ENCODE measurements at regions not wholly inside any gene's neighbourhood (a gene's known extent, or its start where the extent isn't known, plus 50 kb on each side); places are given as distances from the start of the nearest gene placed in this dataset.

- TF ChIP-seq EZH2 (IDR thresholded peaks at IDR 0.05; ENCODE audit: insufficient read depth, poor library complexity, severe bottlenecking) (no peak), EZH2phosphoT487 (IDR thresholded peaks at IDR 0.05; ENCODE audit: insufficient read depth, low read depth) (no peak)
Observed at GRCh38 chr6:1494671-1495070, 105.3 kb downstream of the FOXF2 start.
